ENCODE measurements at regions not wholly inside any gene's neighbourhood (a gene's known extent, or its start where the extent isn't known, plus 50 kb on each side); places are given as distances from the start of the nearest gene placed in this dataset.

DNA sequence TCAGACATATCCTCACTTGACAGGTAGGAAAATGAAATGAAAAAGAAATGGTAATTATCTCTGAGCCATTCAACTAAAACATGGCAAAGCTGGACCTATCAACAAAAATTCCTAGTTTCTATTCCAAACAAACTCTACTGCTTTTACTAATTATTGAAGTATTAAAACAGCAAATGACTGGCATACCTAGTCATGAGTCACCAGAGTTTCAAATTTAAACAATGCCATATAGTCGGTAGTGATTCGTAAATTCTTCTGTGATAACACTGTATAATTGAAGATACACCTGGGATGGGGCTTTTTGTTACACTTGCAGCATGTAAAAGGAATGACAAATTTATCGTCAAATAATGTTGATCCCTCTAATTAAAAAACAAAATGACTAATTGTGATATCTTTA lies 153.1 kb upstream of the THUMPD2 start:
- H3K9me3 ChIP-seq: no peaks in the 10 kb centered on the region
- no peaks in the 10 kb centered on the region for H3K36me3 ChIP-seq
- no peak for DNase-seq
- H3K4me3 ChIP-seq: no peak overlapping the region
- no peak overlapping the region for H3K27ac ChIP-seq
- TF ChIP-seq EP300 (IDR thresholded peaks at IDR 0.05) (no peak), POLR2A (IDR thresholded peaks at IDR 0.05) (no peak), POLR2AphosphoS5 (IDR thresholded peaks at IDR 0.05) (no peak)
- TF ChIP-seq, protein P1, sequence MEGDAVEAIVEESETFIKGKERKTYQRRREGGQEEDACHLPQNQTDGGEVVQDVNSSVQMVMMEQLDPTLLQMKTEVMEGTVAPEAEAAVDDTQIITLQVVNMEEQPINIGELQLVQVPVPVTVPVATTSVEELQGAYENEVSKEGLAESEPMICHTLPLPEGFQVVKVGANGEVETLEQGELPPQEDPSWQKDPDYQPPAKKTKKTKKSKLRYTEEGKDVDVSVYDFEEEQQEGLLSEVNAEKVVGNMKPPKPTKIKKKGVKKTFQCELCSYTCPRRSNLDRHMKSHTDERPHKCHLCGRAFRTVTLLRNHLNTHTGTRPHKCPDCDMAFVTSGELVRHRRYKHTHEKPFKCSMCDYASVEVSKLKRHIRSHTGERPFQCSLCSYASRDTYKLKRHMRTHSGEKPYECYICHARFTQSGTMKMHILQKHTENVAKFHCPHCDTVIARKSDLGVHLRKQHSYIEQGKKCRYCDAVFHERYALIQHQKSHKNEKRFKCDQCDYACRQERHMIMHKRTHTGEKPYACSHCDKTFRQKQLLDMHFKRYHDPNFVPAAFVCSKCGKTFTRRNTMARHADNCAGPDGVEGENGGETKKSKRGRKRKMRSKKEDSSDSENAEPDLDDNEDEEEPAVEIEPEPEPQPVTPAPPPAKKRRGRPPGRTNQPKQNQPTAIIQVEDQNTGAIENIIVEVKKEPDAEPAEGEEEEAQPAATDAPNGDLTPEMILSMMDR (IDR thresholded peaks at IDR 0.05): no peak
- 75 to 88% (median 83%) methylated on average over 3 of the region's 3 CpGs for WGBS, 5 donors
- peaks cover 0 to 5% (median 0%) of the 10 kb centered on the region in 4 donors for H3K4me1 ChIP-seq
- intact Hi-C loops (cut with DNase I; ENCODE audit: low total_unique reads): no loop called here
- no peaks in the 10 kb centered on the region for H3K27me3 ChIP-seq

DNA sequence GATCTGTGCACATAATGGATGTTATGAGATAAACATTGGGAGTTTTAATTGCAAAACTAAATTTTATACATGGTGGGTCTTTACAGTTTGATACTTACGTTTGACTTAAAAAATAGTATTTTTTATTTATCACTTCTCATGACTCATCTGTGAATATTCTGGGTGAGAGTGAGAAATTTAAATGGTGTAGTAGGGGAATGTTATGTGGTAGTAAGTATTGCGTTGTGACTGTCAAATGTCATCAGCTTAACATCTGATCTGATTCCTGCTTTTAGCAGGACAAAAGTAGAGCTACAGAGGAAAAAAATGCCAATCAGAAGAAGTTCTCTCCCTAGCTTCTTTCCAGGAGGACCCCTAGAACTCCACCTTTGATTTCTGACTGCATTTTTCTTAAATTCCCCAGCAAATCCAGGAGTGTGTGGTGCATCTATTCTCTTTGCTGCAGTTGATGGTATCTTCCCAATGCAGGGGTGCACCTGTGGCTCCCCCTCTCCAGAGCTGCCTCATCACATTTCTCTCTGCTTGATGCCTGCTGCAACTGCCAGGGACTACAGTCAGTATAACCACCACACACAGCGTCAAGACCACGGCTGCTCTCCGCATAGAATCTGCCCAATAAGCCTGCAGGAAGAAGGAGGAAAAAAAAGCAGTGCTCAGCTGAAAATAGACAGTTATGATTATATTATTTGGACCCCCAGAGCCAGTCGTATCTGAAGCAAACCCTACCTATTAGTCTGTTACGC lies 151.3 kb upstream of the THUMPD2 start:
- H3K4me1 ChIP-seq: peaks cover 0 to 5% (median 0%) of the 10 kb centered on the region in 4 donors
- no peak overlapping the region for H3K4me3 ChIP-seq
- TF ChIP-seq, protein P1 (IDR thresholded peaks at IDR 0.05): no peak
- TF ChIP-seq POLR2A (IDR thresholded peaks at IDR 0.05): no peak
- DNase-seq: no peak
- H3K27ac ChIP-seq: no peak overlapping the region
- H3K27me3 ChIP-seq: no peaks in the 10 kb centered on the region
- H3K36me3 ChIP-seq: no peaks in the 10 kb centered on the region
- WGBS, 5 donors: 86 to 93% (median 91%) methylated on average over 7 of the region's 7 CpGs
- intact Hi-C loops (cut with DNase I; ENCODE audit: low total_unique reads): no loop called here
- no peaks in the 10 kb centered on the region for H3K9me3 ChIP-seq

DNA sequence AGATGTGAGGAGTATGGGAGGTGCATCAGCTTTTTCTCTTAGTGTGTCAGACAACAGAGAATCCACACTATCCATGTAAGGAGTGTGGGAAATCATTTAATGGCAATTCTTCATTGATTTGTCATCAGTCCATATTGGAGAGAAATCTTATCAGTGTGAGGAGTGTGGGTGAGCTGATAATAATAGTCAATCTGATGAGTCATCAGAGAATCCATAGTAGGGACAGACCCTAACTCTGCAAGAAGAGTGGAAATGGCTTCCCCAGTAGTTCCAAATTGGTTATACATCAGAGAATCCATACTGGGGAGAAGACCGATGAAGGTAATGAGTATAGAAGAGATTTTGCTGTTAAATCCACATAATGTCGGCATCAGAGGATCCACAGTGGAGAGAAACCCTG lies 150.5 kb upstream of the THUMPD2 start:
- Histone ChIP-seq H3K4me1 (peaks cover 0 to 5% (median 0%) of the 10 kb centered on the region in 4 donors), H3K9me3 (no peaks in the 10 kb centered on the region), H3K27me3 (no peaks in the 10 kb centered on the region), H3K4me3 (no peak overlapping the region), H3K27ac (no peak overlapping the region), H3K36me3 (no peaks in the 10 kb centered on the region)
- TF ChIP-seq POLR2AphosphoS5 (IDR thresholded peaks at IDR 0.05) (no peak), POLR2A (IDR thresholded peaks at IDR 0.05) (no peak), EP300 (IDR thresholded peaks at IDR 0.05) (no peak)
- TF ChIP-seq, protein P1 (IDR thresholded peaks at IDR 0.05): no peak
- intact Hi-C loops (cut with DNase I; ENCODE audit: low total_unique reads): no loop called here
- 75 to 98% (median 95%) methylated on average over 2 of the region's 2 CpGs for WGBS, 5 donors
- DNase-seq: no peak

DNA sequence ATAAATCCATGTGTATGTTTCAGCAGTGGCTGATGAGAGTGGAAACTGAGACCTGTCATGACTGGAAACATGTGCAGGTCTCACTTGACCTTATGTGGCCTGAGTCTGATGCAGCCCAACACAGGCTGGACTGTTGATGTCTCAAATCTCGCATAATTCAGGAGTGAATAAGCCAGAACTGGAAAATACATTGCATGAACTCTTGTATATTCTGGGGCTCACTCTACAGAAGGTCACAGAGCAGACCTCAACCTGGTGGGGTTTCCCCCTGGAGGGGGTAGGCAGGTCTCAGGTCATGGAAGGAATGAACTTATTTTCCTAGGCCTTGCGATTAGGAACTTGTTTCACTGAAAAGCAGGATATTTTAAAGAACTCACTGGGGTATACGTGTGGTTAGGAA lies 146.3 kb upstream of the THUMPD2 start:
- no peak for DNase-seq

More for the DNA sequence above, 146.3 kb upstream of the THUMPD2 start:
- no peaks in the 10 kb centered on the region for H3K27me3 ChIP-seq
- intact Hi-C loops (cut with DNase I; ENCODE audit: low total_unique reads): no loop called here
- H3K27ac ChIP-seq: no peak overlapping the region
- H3K4me1 ChIP-seq: peaks cover 0 to 5% (median 2%) of the 10 kb centered on the region in 4 donors
- H3K4me3 ChIP-seq: no peak overlapping the region
- TF ChIP-seq, protein P1 (IDR thresholded peaks at IDR 0.05): no peak
- TF ChIP-seq POLR2A (IDR thresholded peaks at IDR 0.05) (no peak), POLR2AphosphoS5 (IDR thresholded peaks at IDR 0.05) (no peak), EP300 (IDR thresholded peaks at IDR 0.05) (no peak)
- no peaks in the 10 kb centered on the region for H3K36me3 ChIP-seq
- no peaks in the 10 kb centered on the region for H3K9me3 ChIP-seq
- WGBS, 5 donors: 92 to 99% (median 95%) methylated on average over 3 of the region's 3 CpGs

Measured in stomach (tissue), 8 donors.